H9 (cell line): ENCODE measurements at regions not wholly inside any gene's neighbourhood (a gene's known extent, or its start where the extent isn't known, plus 50 kb on each side); places are given as distances from the start of the nearest gene placed in this dataset.

ENCODE experiments used
- DNase-seq: peaks from one replicate; pipeline ENCODE4 v3.0.0-alpha.2; 2017
- H2AFZ ChIP-seq: one replicate; pipeline ENCODE4 v1.6.1; 2013; ENCODE audit warnings: mild to moderate bottlenecking, low read length, control low read depth, moderate library complexity
- H2AK5ac ChIP-seq: 2 replicates; pipeline ENCODE4 v1.6.1; 2013; ENCODE audit warnings: low read length, control low read depth, mixed read lengths; ENCODE audit not compliant: insufficient read length
- H2BK120ac ChIP-seq: one replicate; pipeline ENCODE4 v1.6.1; 2013; ENCODE audit warnings: low read depth, mild to moderate bottlenecking, low read length, control low read depth, inconsistent platforms; ENCODE audit not compliant: poor library complexity, severe bottlenecking
- H2BK12ac ChIP-seq: 2 replicates; pipeline ENCODE4 v1.6.1; 2013; ENCODE audit warnings: low read length, control low read depth, mixed read lengths, low read depth; ENCODE audit not compliant: insufficient read length
- H2BK15ac ChIP-seq: 2 replicates; pipeline ENCODE4 v1.6.1; 2013; ENCODE audit warnings: low read depth, low read length, control low read depth
- H2BK20ac ChIP-seq: one replicate; pipeline ENCODE4 v1.6.1; 2013; ENCODE audit warnings: low read depth, mild to moderate bottlenecking, low read length, control low read depth, inconsistent platforms; ENCODE audit not compliant: poor library complexity, severe bottlenecking
- H2BK5ac ChIP-seq: 2 replicates; pipeline ENCODE4 v1.6.1; 2013; ENCODE audit warnings: low read length, control low read depth, mixed read lengths; ENCODE audit not compliant: insufficient read length
- H3K14ac ChIP-seq: 2 replicates; pipeline ENCODE4 v1.6.1; 2013; ENCODE audit warnings: low read length, control low read depth; ENCODE audit not compliant: insufficient read depth
- H3K18ac ChIP-seq: 2 replicates; pipeline ENCODE4 v1.6.1; 2013; ENCODE audit warnings: low read depth, mild to moderate bottlenecking, mixed read lengths, low read length, control low read depth; ENCODE audit not compliant: insufficient read length
- H3K23ac ChIP-seq: 2 replicates; pipeline ENCODE4 v1.6.1; 2013; ENCODE audit warnings: low read length, control low read depth, mixed read lengths, low read depth; ENCODE audit not compliant: insufficient read length
- H3K23me2 ChIP-seq: 2 replicates; pipeline ENCODE4 v1.6.1; 2013; ENCODE audit warnings: low read depth, mild to moderate bottlenecking, mixed read lengths, low read length, control low read depth; ENCODE audit not compliant: insufficient read length, poor library complexity, severe bottlenecking
- H3K27ac ChIP-seq: 2 replicates; pipeline ENCODE4 v1.5.1; 2013; ENCODE audit warnings: low read length, control low read depth, mixed read lengths, low read depth; ENCODE audit not compliant: insufficient read length
- H3K27me3 ChIP-seq: 2 replicates; pipeline ENCODE4 v1.6.1; 2013; ENCODE audit warnings: low read length, control low read depth, inconsistent platforms; ENCODE audit not compliant: insufficient read depth
- H3K4ac ChIP-seq: 2 replicates; pipeline ENCODE4 v1.6.1; 2013; ENCODE audit warnings: low read depth, mild to moderate bottlenecking, control low read depth, inconsistent platforms, low read length, moderate library complexity
- H3K4me1 ChIP-seq: 2 replicates; pipeline ENCODE4 v1.6.1; 2013; ENCODE audit warnings: low read length, control low read depth, inconsistent platforms; ENCODE audit not compliant: insufficient read depth
- H3K4me2 ChIP-seq: 2 replicates; pipeline ENCODE4 v1.6.1; 2013; ENCODE audit warnings: low read length, control low read depth, mixed read lengths; ENCODE audit not compliant: insufficient read length, insufficient read depth
- H3K56ac ChIP-seq: 2 replicates; pipeline ENCODE4 v1.6.1; 2013; ENCODE audit warnings: low read depth, mild to moderate bottlenecking, mixed read lengths, low read length, control low read depth; ENCODE audit not compliant: insufficient read length
- H3K79me1 ChIP-seq: 2 replicates; pipeline ENCODE4 v1.6.1; 2013; ENCODE audit warnings: low read depth, mild to moderate bottlenecking, moderate library complexity, low read length, control low read depth, inconsistent platforms; ENCODE audit not compliant: insufficient read depth, poor library complexity, severe bottlenecking
- H3K79me2 ChIP-seq: 2 replicates; pipeline ENCODE4 v1.6.1; 2013; ENCODE audit warnings: low read length, control low read depth, inconsistent platforms; ENCODE audit not compliant: insufficient read depth
- H3K9ac ChIP-seq: 2 replicates; pipeline ENCODE4 v1.6.1; 2013; ENCODE audit warnings: low read length, control low read depth, mixed read lengths; ENCODE audit not compliant: insufficient read length; ENCODE audit errors: extremely low read depth
- H3K9me3 ChIP-seq: one replicate; pipeline ENCODE4 v1.6.1; 2013; ENCODE audit warnings: low read depth, low read length, inconsistent platforms; ENCODE audit not compliant: control insufficient read depth
- H3T11ph ChIP-seq: one replicate; pipeline ENCODE4 v1.6.1; 2013; ENCODE audit warnings: mild to moderate bottlenecking, low read length, control low read depth, inconsistent platforms
- H4K20me1 ChIP-seq: one replicate; pipeline ENCODE4 v1.6.1; 2013; ENCODE audit not compliant: control insufficient read depth, insufficient read length, insufficient read depth
- H4K5ac ChIP-seq: 2 replicates; pipeline ENCODE4 v1.6.1; 2013; ENCODE audit warnings: low read depth, mild to moderate bottlenecking, mixed read lengths, low read length, control low read depth; ENCODE audit not compliant: insufficient read length
- H4K8ac ChIP-seq: replicated peaks from 2 replicates; pipeline ENCODE4 v1.6.1; 2013; ENCODE audit warnings: low read length, control low read depth, mixed read lengths, low read depth; ENCODE audit not compliant: insufficient read length
- H4K91ac ChIP-seq: 2 replicates; pipeline ENCODE4 v1.6.1; 2013; ENCODE audit warnings: low read depth, mild to moderate bottlenecking, moderate library complexity, mixed read lengths, low read length, control low read depth; ENCODE audit not compliant: insufficient read length
- H3K27ac Mint-ChIP-seq, 3 experiments: 2 replicates in 2 of 3; 3 replicates in 1 of 3; pipeline ENCODE4 v1.8.0; 2020 to 2021; ENCODE audit warnings: mixed read lengths in 3 of 3, mild to moderate bottlenecking in 1 of 3, moderate library complexity in 1 of 3
- H3K27me3 Mint-ChIP-seq: 2 replicates; pipeline ENCODE4 v1.8.0; 2021; ENCODE audit warnings: low read depth, mild to moderate bottlenecking, moderate library complexity, mixed read lengths
- H3K36me3 Mint-ChIP-seq, 3 experiments: 2 replicates in 2 of 3; 3 replicates in 1 of 3; pipeline ENCODE4 v1.8.0; 2020 to 2021; ENCODE audit warnings: low read depth in 3 of 3, mixed read lengths in 3 of 3; ENCODE audit not compliant: insufficient read depth in 1 of 3
- H3K4me1 Mint-ChIP-seq, 2 experiments: 2 replicates each; pipeline ENCODE4 v1.8.0; 2020; ENCODE audit warnings: mixed read lengths in 2 of 2
- H3K4me3 Mint-ChIP-seq, 2 experiments: 2 replicates in 1 of 2; 3 replicates in 1 of 2; pipeline ENCODE4 v1.8.0; 2020 to 2021; ENCODE audit warnings: mild to moderate bottlenecking in 2 of 2, mixed read lengths in 2 of 2, moderate library complexity in 1 of 2
- H3K9me3 Mint-ChIP-seq, 2 experiments: 2 replicates in 1 of 2; 3 replicates in 1 of 2; pipeline ENCODE4 v1.8.0; 2020; ENCODE audit warnings: mild to moderate bottlenecking in 2 of 2, mixed read lengths in 2 of 2, moderate library complexity in 1 of 2
- CTCF ChIP-seq: fragments of 200-600 bp; sonication (generic); conservative IDR thresholded peaks from 3 replicates; pipeline ENCODE4 v1.8.0; 2021; ENCODE audit warnings: antibody characterized with exemption, mild to moderate bottlenecking
- WGBS: extraction: QIAGEN DNeasy Blood & Tissue Kit; methylation state at CpG from one replicate; pipeline ENCODE4 v1.1.7; 2013; ENCODE audit warnings: missing lambda C conversion rate, low lambda C conversion rate, mixed read lengths; ENCODE audit not compliant: insufficient read length; ENCODE audit errors: extremely low coverage; 5-methylcytosine and 5-hydroxymethylcytosine counted together

GRCh38 chr1:5755552-5756125, 236.6 kb downstream of the NPHP4 start:
- Histone ChIP-seq H4K20me1 (no peaks in the 10 kb centered on the region), H3K9me3 (no peaks in the 10 kb centered on the region), H3K4ac (no peak overlapping the region), H3K23me2 (no peaks in the 10 kb centered on the region), H3K56ac (no peak overlapping the region), H2AFZ (no peak overlapping the region), H3K23ac (no peak overlapping the region), H3T11ph (no peak overlapping the region), H4K8ac (no peak overlapping the region), H3K9ac (no peak overlapping the region), H3K18ac (no peak overlapping the region), H3K4me2 (no peak overlapping the region), H4K5ac (no peak overlapping the region), H3K27me3 (no peaks in the 10 kb centered on the region), H2BK120ac (no peak overlapping the region), H3K79me1 (no peaks in the 10 kb centered on the region), H4K91ac (no peak overlapping the region), H2AK5ac (no peak overlapping the region), H3K27ac (no peak overlapping the region), H2BK20ac (no peak overlapping the region), H2BK12ac (no peak overlapping the region), H2BK15ac (no peak overlapping the region), H3K14ac (no peak overlapping the region), H2BK5ac (no peak overlapping the region), H3K79me2 (no peaks in the 10 kb centered on the region), H3K4me1 (peaks cover 6% of the 10 kb centered on the region; the same call in 1 of the 2 replicates)
- Mint-ChIP-seq H3K27me3 (peaks cover 2% of the 10 kb centered on the region), H3K36me3 (peaks cover 1 to 7% (median 4%) of the 10 kb centered on the region in 3 experiments; a peak in 5 of 7 replicates), H3K9me3 (peaks cover 6 to 7% of the 10 kb centered on the region in 2 experiments; a peak in 3 of 5 replicates), H3K27ac (peak overlapping the region in 1 of 3 experiments; percentile 61; a peak in 1 of 7 replicates), H3K4me1 (peaks cover 16 to 20% of the 10 kb centered on the region in 2 experiments), H3K4me3 (no peak overlapping the region)
- no CpG with 5 or more reads among the region's 16 CpGs for WGBS
- DNase-seq, result no peak
- no peak for TF ChIP-seq CTCF
